SW480 (cell line): ENCODE measurements at regions not wholly inside any gene's neighbourhood (a gene's known extent, or its start where the extent isn't known, plus 50 kb on each side); places are given as distances from the start of the nearest gene placed in this dataset.
"Not testable (repeated sequence)": the region's sequence is repeated elsewhere in the genome, so short reads cannot be mapped to it uniquely, and the experiment has no call there.

Experiments
- DNase-seq: peaks from one replicate; pipeline ENCODE4 v3.0.0-alpha.2; 2016; ENCODE audit warnings: low spot score

DNA sequence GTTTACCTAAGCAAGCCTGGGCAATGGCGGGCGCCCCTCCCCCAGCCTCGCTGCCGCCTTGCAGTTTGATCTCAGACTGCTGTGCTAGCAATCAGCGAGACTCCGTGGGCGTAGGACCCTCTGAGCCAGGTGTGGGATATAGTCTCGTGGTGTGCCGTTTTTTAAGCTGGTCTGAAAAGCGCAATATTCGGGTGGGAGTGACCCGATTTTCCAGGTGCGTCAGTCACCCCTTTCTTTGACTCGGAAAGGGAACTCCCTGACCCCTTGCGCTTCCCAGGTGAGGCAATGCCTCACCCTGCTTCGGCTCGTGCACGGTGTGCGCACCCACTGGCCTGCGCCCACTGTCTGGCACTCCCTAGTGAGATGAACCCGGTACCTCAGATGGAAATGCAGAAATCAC is 442.6 kb upstream of the MTPN start:
- DNase-seq = not testable (repeated sequence)

DNA sequence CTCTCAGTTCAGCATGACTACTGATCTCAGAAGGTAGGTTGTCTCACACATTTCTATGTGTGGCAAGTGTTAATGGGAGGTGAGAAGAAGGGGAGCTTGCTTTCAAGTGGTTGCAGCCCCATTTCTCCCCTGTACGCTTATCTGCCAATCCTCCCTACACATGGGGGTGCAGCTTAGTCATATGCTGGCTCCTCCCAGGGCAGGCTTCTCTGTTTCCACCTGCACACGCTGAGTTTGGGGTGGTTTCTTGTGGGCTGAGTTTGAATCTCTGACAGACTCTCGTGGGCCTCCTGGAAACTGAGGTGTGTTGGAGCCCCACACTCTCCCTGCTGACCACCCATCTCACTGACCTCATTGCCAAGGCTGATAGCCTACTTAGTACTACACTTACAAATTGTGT is 435.8 kb upstream of the MTPN start:
- no peak for DNase-seq

DNA sequence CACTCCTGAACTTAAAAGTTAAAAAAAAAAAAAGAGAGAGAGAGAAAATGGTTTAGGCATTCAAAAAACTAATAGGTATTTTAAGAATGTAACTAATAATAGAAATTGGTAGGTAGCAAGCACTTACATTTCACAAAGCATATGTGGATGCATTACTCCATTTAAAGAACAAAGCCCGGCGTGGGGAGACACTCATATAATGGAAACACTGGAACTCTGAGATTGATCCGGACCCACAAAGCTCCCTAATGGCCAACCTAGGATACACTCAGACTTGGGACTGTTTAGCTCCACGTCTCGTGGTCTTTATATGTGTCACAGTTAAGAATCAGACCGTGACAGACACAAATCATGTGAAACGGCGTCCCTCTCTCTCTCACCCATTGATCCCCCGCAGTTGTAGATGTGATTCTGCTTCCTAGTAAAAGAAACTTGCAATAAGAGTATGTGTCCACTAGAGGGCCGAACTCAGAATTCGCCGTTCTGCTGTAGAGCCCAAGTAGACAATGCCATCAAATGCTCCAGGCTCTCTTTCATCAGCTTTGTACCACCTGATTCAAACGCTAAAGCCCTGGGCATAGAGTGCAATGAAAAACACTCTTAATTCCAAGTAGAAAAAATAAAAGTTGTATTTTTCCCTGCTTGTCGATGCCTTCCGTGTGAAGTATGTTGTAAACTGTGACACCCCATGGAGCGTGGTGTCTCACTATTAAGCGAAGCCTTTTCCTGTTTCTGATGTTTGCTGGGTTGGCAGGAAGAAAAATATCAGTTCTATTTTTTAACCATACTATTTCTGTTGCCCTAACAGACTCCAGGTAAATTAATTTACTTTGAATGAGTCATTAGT is 429.0 kb upstream of the MTPN start:
- DNase-seq = peak; percentile 67

DNA sequence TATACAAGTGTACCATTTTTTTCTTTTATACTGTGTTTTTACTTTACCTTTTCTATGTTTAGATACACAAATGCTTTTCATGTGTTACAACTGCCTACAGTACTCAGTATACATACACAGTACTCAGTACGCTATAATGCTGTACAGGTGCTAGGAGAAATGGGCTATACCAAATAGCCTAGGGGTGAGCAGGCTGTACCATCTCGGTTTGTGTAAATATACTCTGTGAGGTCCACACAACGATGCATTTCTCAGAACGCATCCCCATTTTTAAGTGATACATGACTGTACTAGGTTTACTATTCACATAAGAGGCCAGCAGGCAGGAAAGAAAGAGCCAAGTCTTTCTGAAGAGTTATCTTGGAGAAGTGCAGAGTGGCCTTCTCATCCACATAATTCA is 426.4 kb upstream of the MTPN start:
- no peak for DNase-seq

DNA sequence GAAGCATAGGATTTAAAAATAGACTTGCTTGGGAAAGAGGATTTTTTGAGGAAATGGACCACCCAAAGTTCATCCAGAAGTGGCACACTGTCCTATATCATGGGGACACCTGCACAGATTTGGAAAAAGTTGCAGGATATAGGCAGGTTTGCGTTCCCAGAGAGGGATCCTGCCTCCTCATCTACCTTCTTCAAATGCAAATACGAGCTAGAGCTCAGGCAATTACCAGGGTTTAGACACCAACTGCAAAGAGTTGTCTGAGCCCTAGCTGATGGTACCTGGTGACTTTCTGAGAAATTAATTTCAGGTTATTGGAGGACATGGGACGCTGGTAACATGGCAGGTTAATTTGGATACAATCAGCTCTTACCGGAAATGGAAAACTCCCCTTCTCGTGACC is 423.7 kb upstream of the MTPN start:
- DNase-seq = no peak

DNA sequence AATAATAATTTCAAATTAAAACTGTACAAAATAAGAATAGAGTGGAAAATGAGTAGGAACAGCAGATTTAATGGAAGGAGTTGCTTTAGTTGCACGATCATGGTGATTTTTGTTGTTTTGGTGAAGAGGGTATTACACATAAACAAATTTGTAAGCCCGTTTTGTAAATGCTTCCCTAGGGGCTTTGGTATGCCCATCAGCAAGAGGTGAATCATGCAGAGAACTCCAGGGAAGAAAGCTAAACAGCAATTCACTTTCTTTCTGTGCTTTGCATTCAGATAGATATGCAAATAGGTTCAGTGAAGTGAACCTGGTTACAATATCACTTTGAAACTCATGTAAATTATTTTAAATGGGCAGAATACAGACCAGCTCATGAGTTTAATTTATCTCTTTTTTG is 422.2 kb upstream of the MTPN start:
- DNase-seq = no peak

DNA sequence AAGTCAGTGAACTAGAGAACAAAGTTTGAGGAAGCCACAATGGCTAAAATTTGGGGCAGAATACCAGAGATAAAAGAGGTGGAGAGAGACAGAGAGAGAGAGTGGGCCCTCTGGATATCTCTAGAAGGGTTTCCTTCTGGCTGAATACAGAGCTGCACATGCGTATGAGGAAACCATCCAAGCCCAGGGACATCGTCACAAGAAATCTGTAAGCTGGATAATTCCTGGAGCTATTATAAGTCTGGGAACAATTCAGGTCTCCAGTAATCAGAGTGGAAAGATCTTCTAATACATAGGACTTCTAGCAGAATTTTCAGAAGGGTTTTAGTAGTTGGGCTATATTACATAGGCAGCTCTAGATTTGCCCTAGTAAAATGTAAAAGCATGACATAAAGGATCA is 415.7 kb upstream of the MTPN start:
- no peak for DNase-seq

DNA sequence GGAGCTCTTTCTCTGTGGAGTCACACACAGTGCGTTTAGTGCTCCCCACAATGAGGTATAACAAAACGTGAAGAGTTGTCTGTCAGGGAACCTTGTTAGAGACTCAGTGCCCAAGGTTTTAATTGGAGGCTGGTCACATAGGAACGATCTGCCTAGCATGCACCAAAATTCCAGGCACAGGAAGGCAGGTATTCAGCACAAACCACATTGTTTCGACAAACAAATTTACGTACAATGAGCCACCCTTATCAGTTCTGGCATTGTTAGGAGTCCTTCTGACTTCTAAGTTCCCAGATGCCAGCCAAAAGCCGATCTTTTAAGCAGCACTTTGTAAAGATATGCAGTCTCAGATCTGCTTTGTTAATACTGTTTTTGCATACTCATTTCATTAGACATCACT is 414.2 kb upstream of the MTPN start:
- no peak for DNase-seq

DNA sequence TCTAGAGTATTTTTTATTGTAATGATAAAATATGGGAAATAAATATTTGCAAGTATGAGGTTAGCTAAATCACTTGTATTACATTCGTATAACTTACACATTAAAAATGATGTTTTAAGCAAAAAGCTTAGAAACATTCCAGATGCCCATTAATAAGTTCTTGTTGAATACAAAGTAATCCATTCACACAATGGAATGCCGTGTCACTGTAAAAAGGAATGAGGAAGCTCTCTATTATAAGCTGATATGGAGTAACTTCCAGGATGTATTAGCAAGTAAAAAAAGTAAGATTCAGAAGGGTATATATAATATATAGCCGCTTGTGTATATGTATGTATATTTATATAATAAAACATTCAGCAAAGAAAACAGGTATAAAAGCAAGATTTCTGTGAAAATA is 412.8 kb upstream of the MTPN start:
- no peak for DNase-seq

DNA sequence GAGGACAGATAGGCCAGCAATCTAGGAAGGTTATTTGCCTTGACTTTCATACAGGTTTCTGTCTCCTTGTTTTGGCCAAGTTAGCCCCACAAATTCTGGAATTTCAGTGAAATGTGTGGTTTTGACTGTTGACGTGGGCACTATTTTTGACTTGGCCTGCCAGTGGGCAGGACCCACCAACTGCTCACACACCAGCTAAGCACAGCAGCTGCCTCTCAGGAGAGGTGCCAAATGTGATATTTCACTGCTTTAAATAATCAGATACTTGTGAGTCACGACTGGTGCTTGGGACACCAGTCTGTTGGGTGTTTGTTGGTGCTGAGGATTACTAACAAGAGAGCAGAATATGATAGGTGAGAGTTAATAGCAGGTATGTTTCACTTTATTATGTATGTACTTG is 409.7 kb upstream of the MTPN start:
- DNase-seq = no peak

DNA sequence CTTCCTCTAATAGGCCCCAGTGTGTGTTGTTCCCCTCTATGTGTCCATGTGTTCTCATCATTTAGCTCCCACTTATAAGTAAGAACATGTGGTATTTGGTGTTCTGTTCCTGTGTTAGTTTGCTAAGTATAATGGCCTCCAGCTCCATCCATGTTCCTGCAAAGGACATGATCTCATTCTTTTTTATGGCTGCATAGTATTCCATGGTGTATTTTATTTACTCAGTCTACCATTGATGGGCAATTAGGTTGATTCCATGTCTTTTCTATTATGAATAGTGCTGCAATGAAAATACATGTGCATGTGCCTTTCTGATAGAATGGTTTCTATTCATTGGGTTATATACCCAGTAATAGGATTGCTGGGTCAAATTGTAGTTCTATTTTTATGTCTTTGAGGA is 394.2 kb upstream of the MTPN start:
- not testable (repeated sequence) for DNase-seq

DNA sequence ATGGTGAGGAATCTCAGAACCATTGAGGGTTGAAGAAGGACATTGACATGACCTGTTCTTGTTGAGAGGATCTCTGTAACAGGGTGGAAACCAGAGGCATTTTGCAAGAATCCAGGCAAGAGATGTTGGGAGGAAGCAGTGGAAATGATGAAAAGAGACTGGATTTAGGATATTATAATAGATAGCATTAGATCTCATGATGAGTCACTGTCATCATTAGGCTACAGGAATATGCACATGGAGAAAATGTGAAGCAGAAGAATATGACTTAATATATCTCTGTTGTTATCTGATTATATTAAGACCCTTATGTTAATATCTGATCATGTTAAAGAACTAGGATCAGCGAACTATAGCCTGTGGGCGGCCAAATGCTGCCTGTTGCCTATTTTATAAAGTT is 393.0 kb upstream of the MTPN start:
- DNase-seq = no peak

DNA sequence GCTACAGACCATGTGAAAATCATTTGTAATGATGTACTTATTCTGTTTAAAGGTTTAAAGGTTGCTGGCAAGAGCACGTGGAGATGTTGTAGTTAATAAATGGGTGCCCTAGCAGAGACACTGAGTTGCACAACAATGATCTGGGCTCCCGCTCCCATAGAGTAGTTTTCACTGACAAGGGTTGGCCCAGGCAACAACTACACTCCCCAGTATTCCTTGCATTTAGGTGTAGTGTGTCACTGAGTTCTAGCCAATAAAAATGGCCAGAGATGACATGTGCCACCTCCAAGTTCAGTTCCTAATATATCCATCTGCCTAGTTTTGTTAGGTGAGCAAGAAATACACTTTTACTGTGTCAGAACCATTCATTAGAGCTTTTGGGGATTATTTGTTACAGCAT is 392.1 kb upstream of the MTPN start:
- no peak for DNase-seq

DNA sequence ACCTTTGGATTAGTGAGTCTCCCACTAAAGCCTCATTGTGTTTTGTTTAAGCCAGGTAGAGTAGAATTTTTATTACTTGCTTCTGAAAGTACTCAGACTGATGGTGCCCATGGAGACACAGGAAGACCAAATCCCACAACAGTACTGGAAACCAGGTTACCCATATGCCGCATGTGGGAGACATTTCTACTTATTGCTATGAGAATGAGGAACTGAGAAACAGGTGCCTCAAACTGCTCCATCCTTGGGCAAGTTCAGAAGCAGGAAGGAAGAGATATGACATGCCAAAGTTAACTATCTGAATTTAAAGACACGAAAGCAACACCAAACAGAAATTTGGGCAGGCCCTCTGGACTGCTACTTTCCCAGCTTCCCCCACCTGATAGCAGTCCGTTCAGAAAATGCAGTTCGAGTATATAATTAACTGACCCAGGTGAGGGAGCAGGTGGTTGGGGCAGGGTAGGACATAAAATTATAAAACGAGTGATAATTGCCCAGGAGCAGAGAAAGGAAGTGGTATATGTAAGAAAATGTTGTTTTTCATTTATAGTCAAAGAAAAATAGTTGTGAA is 382.3 kb upstream of the MTPN start:
- DNase-seq = no peak

DNA sequence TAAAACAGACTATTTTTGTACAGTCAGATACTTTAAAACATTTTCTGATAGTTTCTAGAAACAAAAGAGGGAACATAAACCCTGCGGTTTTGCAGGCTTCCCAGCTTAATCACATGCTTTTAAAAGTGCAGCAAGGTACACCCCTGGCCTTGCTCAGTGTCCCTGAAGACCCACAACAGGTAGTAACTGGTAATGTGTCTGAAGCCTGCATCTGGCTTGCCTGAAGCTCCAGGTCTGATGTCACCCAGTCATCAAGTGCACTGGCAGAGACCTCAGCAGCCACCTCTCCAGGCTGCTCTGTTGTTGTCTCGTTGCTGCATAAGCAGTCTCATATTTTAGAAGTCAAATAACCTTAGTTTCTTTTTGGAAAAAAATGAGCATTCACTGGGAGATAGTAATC is 376.1 kb upstream of the MTPN start:
- DNase-seq = no peak

DNA sequence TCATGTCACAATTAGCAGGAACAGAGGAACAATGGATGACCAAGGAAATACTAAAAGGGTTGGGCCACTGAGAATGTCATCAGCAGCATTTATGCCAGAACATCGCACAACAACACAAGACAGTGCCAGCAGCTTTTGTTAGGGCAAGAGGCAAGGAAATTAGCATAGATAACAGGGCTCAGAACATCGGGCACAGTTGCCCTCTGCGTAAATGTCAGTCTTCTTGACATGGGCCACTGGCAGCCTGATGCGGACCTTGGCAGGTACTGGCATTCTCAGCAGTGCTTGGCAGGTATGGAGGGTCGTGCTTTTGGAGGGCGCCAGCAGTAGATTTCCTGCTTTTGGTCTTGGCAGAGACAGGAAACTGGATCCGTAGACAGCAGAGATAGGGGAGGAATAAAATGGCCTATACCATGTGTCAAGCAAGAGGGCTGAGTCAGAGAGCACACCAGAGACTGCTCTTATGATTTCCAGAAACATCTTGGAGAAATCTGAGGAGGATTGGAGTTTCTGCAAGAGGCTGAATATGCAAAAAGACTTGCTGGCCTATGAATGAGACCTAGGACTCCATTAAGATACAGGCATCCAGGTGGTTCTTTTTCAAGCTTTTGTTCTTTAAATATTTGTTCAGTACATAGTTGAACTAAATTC is 371.5 kb upstream of the MTPN start:
- DNase-seq = no peak

DNA sequence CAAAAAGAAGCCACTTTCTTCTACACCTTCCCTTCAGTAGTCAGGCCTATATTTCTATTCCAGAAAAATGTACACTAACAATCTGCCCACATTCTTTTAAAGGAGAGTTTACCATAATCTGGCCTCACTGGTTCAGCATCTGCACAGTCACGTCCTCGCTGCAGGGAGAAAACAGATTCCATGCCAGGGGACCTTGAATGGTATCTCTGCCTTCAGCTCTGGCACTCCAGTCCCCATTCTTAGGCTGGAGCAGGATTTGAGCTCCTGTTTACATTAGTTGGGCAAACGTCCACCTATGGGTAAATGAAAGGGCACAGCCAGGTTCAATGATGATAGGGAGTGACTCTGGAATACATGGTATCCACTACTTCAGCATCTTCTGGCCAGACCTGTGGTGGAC is 371.0 kb upstream of the MTPN start:
- DNase-seq = no peak

DNA sequence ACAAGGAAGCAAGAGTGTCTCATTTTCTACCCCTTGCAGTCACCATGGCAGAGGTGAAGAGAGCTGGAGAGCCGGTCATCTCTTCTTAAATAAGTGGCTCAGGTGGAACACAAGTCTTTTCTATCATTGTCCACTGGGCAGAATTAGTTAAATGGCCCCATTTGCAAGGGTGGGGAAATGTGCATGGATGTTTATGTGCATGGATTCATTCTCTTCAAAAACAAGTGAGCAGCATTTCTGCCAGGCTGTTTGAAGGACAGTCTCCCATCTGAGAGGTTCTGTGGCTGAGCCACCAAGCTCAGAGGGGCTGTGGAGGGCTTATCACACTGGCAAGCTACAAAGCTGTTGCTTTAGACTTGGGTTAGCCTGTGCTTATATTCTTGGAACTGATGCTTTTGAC is 370.3 kb upstream of the MTPN start:
- no peak for DNase-seq

DNA sequence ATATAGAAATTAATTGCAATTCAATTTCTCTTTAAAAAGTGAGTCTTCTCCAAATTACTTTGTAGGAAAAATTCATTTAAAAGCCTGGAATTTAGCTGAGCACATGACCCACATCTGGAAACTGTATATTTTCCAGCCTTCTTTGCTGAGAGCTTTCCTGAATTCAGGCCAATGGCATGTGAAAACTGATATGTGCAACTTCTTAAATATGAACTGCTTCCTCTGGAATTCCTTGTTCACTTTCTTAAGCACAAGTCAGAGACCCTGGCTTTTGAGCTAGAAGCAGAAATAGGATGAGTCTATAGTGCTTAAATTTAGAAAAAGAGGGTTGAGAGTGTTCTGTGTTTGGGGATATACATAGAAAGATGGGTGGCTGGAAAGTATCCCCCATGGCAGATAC is 365.1 kb upstream of the MTPN start:
- no peak for DNase-seq

DNA sequence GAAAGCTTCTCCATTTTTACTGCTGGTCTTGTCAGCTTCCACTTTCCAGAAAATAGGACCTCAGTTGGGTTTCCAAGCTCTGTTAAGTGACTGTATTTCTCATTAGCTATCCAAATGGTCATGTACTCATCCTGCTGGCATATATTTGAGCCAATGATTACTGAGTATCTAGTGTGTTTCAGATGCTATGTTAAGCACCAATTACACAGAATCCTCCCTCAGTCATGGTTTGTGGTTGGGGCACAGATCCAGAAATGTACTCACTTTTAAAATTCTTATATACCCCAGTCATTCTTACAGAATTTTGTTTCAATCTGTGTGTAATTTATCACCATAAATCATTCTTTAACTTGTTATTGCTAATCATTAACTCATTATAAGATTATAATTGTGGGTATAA is 362.3 kb upstream of the MTPN start:
- DNase-seq = no peak

DNA sequence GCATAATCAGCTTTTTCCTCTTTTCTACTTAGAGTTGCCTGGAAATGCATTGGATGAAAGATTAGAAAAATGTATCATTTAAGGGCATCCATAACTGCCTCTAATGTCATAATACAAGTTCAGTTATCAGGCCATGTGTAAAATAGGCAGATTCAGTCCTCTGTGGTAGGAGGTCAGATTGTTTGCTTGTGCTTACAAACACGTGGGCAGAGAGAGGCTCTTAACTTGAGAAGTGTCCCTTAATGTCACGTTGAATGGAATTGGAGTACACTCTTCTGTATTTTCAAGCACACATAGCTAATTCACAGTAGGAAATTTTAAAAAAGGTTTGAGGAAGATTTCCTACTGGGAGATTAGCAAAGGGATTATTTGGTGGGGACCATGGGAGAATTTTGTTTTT is 359.8 kb upstream of the MTPN start:
- DNase-seq = no peak

DNA sequence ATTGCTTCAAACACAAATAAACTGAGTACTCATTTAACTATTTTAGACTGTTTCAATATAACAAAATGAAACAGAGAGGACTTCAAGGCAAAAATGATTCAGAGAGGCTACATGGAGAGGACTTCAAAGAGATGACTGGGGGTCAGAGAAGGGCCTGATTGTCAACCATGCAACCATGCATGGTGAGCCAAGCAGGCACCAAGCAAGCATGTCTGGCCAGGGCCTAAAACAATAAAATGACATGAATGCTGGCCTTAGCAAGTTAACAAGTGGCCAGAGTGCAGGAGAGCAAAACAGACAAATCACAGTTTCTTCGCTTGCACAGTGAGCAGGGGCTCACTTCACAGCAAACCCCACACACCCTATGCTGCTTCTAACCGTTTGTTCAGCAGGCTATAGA is 356.5 kb upstream of the MTPN start:
- DNase-seq = no peak

DNA sequence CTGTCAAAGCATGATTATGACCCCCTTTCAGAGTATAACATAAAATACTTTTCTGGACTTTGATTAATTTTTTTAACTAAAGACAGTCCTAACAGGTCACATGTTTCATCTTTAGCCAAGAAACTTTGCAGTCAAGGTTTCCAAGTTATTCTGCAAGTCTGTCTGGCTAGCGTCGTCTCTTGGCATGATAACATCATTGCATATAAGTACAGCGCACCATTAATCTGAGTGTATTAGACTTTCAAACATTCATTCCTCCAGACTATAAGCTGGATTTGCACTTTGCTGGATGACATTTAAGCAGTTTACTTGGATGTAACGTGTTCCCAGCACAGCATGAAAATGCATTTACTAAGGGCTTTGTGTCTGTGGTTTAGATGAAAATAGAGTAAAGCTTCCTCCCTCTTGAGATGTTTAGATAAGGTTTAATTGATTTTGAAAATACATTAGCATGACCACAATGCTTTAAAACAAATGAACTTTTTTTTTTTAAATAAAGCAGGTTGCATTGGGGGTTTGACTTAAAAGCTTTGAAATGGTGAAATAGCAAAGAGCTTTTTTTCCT is 349.0 kb upstream of the MTPN start:
- DNase-seq = no peak
